Adrenal gland (tissue), 9 donors: ENCODE measurements at regions not wholly inside any gene's neighbourhood (a gene's known extent, or its start where the extent isn't known, plus 50 kb on each side); places are given as distances from the start of the nearest gene placed in this dataset.
A peak's percentile ranks its signal among the peaks of the same experiment; 100 is the strongest.

Source experiments
- DNase-seq, 7 donors: peaks; one replicate each; pipeline ENCODE4 v3.0.0-alpha.2; 2019 to 2020
- H3K27ac ChIP-seq, 5 donors: fragments of 200-600 bp; sonication (generic) in 4 of 5; 1 replicate in 3 of 5; 2 replicates in 2 of 5; pipeline versions ENCODE4 v1.5.1 to v1.8.0; 2016 to 2020; ENCODE audit warnings: mild to moderate bottlenecking in 1 of 5
- H3K27me3 ChIP-seq: fragments of 200-600 bp; 2 replicates; pipeline ENCODE4 v1.8.0; 2021
- H3K36me3 ChIP-seq, 2 donors: fragments of 200-600 bp; replicated peaks in 1 of 2; 1 replicate in 1 of 2; 2 replicates in 1 of 2; pipeline versions ENCODE4 v1.5.1 to v1.8.0; 2018 to 2022
- H3K4me1 ChIP-seq, 2 donors: fragments of 200-600 bp; replicated peaks in 1 of 2; 1 replicate in 1 of 2; 2 replicates in 1 of 2; pipeline versions ENCODE4 v1.5.1 to v1.8.0; 2018 to 2021
- H3K4me3 ChIP-seq, 4 donors: fragments of 200-600 bp; sonication (generic) in 3 of 4; one replicate each; pipeline ENCODE4 v1.5.1; 2016 to 2018
- H3K9me3 ChIP-seq, 3 donors: fragments of 200-600 bp; sonication (generic) in 1 of 3; replicated peaks in 1 of 3; 1 replicate in 2 of 3; 2 replicates in 1 of 3; pipeline versions ENCODE4 v1.5.1 to v1.8.0; 2016 to 2021
- CTCF ChIP-seq, 6 experiments: fragments of 450-650 bp in 4 of 6; fragments of 200-600 bp in 2 of 6; sonication (generic) in 1 of 6; IDR thresholded peaks; 1 replicate in 5 of 6; 2 replicates in 1 of 6; pipeline versions ENCODE4 v1.5.1 to v1.8.0; 2016 to 2021; ENCODE audit warnings: antibody characterized with exemption in 6 of 6, mild to moderate bottlenecking in 2 of 6, moderate library complexity in 1 of 6
- POLR2A ChIP-seq, 2 donors: fragments of 450-650 bp; IDR thresholded peaks; one replicate each; pipeline ENCODE4 v1.6.1; 2017; ENCODE audit warnings: antibody characterized with exemption in 2 of 2, mild to moderate bottlenecking in 2 of 2, moderate library complexity in 1 of 2
- WGBS, 4 donors: extraction: QIAGEN DNeasy Blood & Tissue Kit in 2 of 4; methylation state at CpG; one replicate each; pipeline versions ENCODE4 v1.1.5 to v1.1.7; 2013 to 2017; 5-methylcytosine and 5-hydroxymethylcytosine counted together
- intact Hi-C, 2 donors: fragments of 100-400 bp; cut with DNase I; formaldehyde crosslinking; loops; one replicate each; pipeline versions ENCODE4 v1.14.1 to v1.15.0; 2022 to 2023
- donor health status: healthy with polysubstance abuse.
- donor health status: Bipolar disorder and iron deficiency.
- donor health status: DM: yes; HTN: yes; CAD: no.
- donor health status: DM: no; HTN: no; CAD: no.
- donor health status: DM: no; HTN: no; CAD: no.

- WGBS, 4 donors = 86 to 90% (median 88%) methylated on average over 7 of the region's 7 CpGs
- H3K36me3 ChIP-seq = no peaks in the 10 kb centered on the region
- no peaks in the 10 kb centered on the region for H3K4me1 ChIP-seq
- DNase-seq = no peak
- intact Hi-C loops = loop anchor here in 1 of 2 donors (10.0 kb wide), 1 partner anchor 420 kb away; the partner anchor contains the start of gene SIPA1L1
- peaks cover 0 to 9% (median 0%) of the 10 kb centered on the region in 3 donors for H3K9me3 ChIP-seq
- TF ChIP-seq POLR2A (IDR thresholded peaks at IDR 0.05) (no peak), CTCF (IDR thresholded peaks at IDR 0.05) (no peak)
- no peak overlapping the region for H3K4me3 ChIP-seq
- H3K27me3 ChIP-seq = no peaks in the 10 kb centered on the region
- H3K27ac ChIP-seq = no peak overlapping the region
Observed at GRCh38 chr14:71745072-71745471, 187.2 kb upstream of the RGS6 start.

- Histone ChIP-seq H3K27me3 (no peaks in the 10 kb centered on the region), H3K36me3 (no peaks in the 10 kb centered on the region), H3K4me3 (no peak overlapping the region), H3K27ac (no peak overlapping the region), H3K4me1 (peaks cover under 1 to 6% of the 10 kb centered on the region in 2 donors), H3K9me3 (peaks cover 0 to 9% (median 0%) of the 10 kb centered on the region in 3 donors)
- DNase-seq = no peak
- TF ChIP-seq POLR2A (IDR thresholded peaks at IDR 0.05) = no peak
- TF ChIP-seq CTCF (IDR thresholded peaks at IDR 0.05) = no peak
- WGBS, 4 donors = 97 to 100% (median 99%) methylated on average over 1 of the region's 1 CpG
- intact Hi-C loops = loop anchor here in 1 of 2 donors (10.0 kb wide), 1 partner anchor 423 kb away; the partner anchor contains the start of gene SIPA1L1
Observed at GRCh38 chr14:71748196-71748595, 184.0 kb upstream of the RGS6 start.

GRCh38 chr14:71749613-71750238 lies 182.5 kb upstream of the RGS6 start:
- H3K27ac ChIP-seq = no peak overlapping the region
- peaks cover 0 to 9% (median 0%) of the 10 kb centered on the region in 3 donors for H3K9me3 ChIP-seq
- H3K36me3 ChIP-seq = no peaks in the 10 kb centered on the region
- H3K4me3 ChIP-seq = no peak overlapping the region
- WGBS, 4 donors = 24 to 51% (median 38%) methylated on average over 6 to 8 of the region's 8 CpGs
- peak in 6 of 7 donors; percentile 37 to 70 (median 57) for DNase-seq
- no peak for TF ChIP-seq POLR2A (IDR thresholded peaks at IDR 0.05)
- no peak for TF ChIP-seq CTCF (IDR thresholded peaks at IDR 0.05)
- peaks cover 4 to 10% of the 10 kb centered on the region in 2 donors for H3K4me1 ChIP-seq
- H3K27me3 ChIP-seq = no peaks in the 10 kb centered on the region
- intact Hi-C loops = loop anchor here (2.0 to 10.0 kb wide), 4 partner anchors 105 to 607 kb away; partner anchors contain the start of gene SIPA1L1 (in 1 of the 2)

GRCh38 chr14:71751264-71751663 lies 181.0 kb upstream of the RGS6 start:
- no peaks in the 10 kb centered on the region for H3K27me3 ChIP-seq
- intact Hi-C loops = loop anchor here (2.0 to 10.0 kb wide), 3 partner anchors 104 to 609 kb away; no protein-coding TSS in a partner anchor
- WGBS, 4 donors = 62 to 86% (median 74%) methylated on average over 1 to 2 of the region's 2 CpGs
- TF ChIP-seq POLR2A (IDR thresholded peaks at IDR 0.05) = no peak
- TF ChIP-seq CTCF (IDR thresholded peaks at IDR 0.05) = no peak
- no peak overlapping the region for H3K4me3 ChIP-seq
- H3K9me3 ChIP-seq = peaks cover 0 to 9% (median 0%) of the 10 kb centered on the region in 3 donors
- peaks cover 4 to 10% of the 10 kb centered on the region in 2 donors for H3K4me1 ChIP-seq
- no peak for DNase-seq
- no peak overlapping the region for H3K27ac ChIP-seq
- no peaks in the 10 kb centered on the region for H3K36me3 ChIP-seq
